ENCODE measurements at regions not wholly inside any gene's neighbourhood (a gene's known extent, or its start where the extent isn't known, plus 50 kb on each side); places are given as distances from the start of the nearest gene placed in this dataset.

GRCh38 chrX:132277953-132278614 lies 58.8 kb upstream of the RAP2C start:
- Histone ChIP-seq H3K9ac (no peak overlapping the region), H3K79me2 (ENCODE audit: low read depth) (no peaks in the 10 kb centered on the region), H3K4me1 (no peaks in the 10 kb centered on the region), H3K27me3 (no peaks in the 10 kb centered on the region), H3K9me3 (ENCODE audit: low read depth) (peaks cover 9% of the 10 kb centered on the region), H2AFZ (replicated peaks) (no peak overlapping the region), H3F3A (ENCODE audit: low read depth) (no peaks in the 10 kb centered on the region), H3K4me2 (no peak overlapping the region), H3K36me3 (no peaks in the 10 kb centered on the region), H3K27ac (no peak overlapping the region), H3K4me3 (no peak overlapping the region), H4K20me1 (ENCODE audit: low read depth) (no peaks in the 10 kb centered on the region)
- Mint-ChIP-seq H3K4me1 (peaks cover 3% of the 10 kb centered on the region), H3K27me3 (ENCODE audit: insufficient read depth, low read depth) (no peaks in the 10 kb centered on the region), H3K4me3 (no peak overlapping the region), H3K27ac (no peak overlapping the region), H3K36me3 (no peaks in the 10 kb centered on the region), H3K9me3 (peaks cover 20% of the 10 kb centered on the region)
- no peak for TF ChIP-seq EZH2 (IDR thresholded peaks at IDR 0.05)
- DNase-seq (ENCODE audit: low spot score) = no peak

DNA sequence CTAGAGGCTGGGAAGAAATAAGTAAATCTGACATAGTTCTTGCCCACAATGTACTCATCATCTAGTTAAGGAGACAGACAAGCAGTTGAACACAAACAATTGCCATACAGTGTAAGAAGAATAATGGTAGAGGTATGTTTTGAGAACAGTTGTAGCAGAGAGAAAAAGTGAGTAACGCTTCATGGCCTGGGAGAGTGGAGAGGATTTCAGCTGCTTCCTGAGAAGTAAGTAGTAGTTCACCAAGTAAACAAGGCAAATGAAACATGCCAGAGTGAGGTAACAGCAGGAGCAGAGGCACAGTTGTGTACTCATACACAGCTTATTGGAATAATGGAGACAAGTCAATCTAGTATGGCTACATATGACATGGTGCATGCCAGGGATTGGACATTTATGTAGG lies 53.6 kb upstream of the RAP2C start:
- peaks cover 5% of the 10 kb centered on the region for H3K9me3 ChIP-seq (ENCODE audit: low read depth)
- H3K4me3 ChIP-seq = no peak overlapping the region
- H3K27ac ChIP-seq = no peak overlapping the region
- H3K79me2 ChIP-seq (ENCODE audit: low read depth) = no peaks in the 10 kb centered on the region
- no peak overlapping the region for H3K9ac ChIP-seq
- no peak overlapping the region for H3K4me2 ChIP-seq
- H3F3A ChIP-seq (ENCODE audit: low read depth) = no peaks in the 10 kb centered on the region
- H3K4me1 ChIP-seq = no peaks in the 10 kb centered on the region
- H4K20me1 ChIP-seq (ENCODE audit: low read depth) = no peaks in the 10 kb centered on the region
- H3K36me3 ChIP-seq = no peaks in the 10 kb centered on the region
- peaks cover 20% of the 10 kb centered on the region for H3K9me3 Mint-ChIP-seq
- H3K27me3 Mint-ChIP-seq (ENCODE audit: insufficient read depth, low read depth) = no peaks in the 10 kb centered on the region
- no peaks in the 10 kb centered on the region for H3K4me1 Mint-ChIP-seq
- H3K27me3 ChIP-seq = no peaks in the 10 kb centered on the region
- TF ChIP-seq EZH2phosphoT487 (IDR thresholded peaks at IDR 0.05) = no peak
- TF ChIP-seq EZH2 (IDR thresholded peaks at IDR 0.05) = no peak
- no peak overlapping the region for H3K4me3 Mint-ChIP-seq
- H3K27ac Mint-ChIP-seq = no peak overlapping the region
- no peaks in the 10 kb centered on the region for H3K36me3 Mint-ChIP-seq
- no peak overlapping the region for H2AFZ ChIP-seq (replicated peaks)
- no peak for DNase-seq (ENCODE audit: low spot score)

- peaks cover 4% of the 10 kb centered on the region for H3K9me3 ChIP-seq (ENCODE audit: low read depth)
- H3K4me1 Mint-ChIP-seq = no peaks in the 10 kb centered on the region
- no peaks in the 10 kb centered on the region for H3K36me3 ChIP-seq
- no peaks in the 10 kb centered on the region for H3K27me3 ChIP-seq
- H3K27ac ChIP-seq = no peak overlapping the region
- TF ChIP-seq CTCF (IDR thresholded peaks at IDR 0.05) (no peak), EZH2phosphoT487 (IDR thresholded peaks at IDR 0.05) (no peak), EZH2 (IDR thresholded peaks at IDR 0.05) (no peak)
- H3K27ac Mint-ChIP-seq = no peak overlapping the region
- no peaks in the 10 kb centered on the region for H3K36me3 Mint-ChIP-seq
- DNase-seq (ENCODE audit: low spot score) = no peak
- H2AFZ ChIP-seq (replicated peaks) = no peak overlapping the region
- no peaks in the 10 kb centered on the region for H3F3A ChIP-seq (ENCODE audit: low read depth)
- no peaks in the 10 kb centered on the region for H3K4me1 ChIP-seq
- H3K27me3 Mint-ChIP-seq (ENCODE audit: insufficient read depth, low read depth) = no peaks in the 10 kb centered on the region
- H4K20me1 ChIP-seq (ENCODE audit: low read depth) = no peaks in the 10 kb centered on the region
- H3K4me3 ChIP-seq = no peak overlapping the region
- no peak overlapping the region for H3K4me2 ChIP-seq
- H3K9ac ChIP-seq = no peak overlapping the region
- H3K4me3 Mint-ChIP-seq = no peak overlapping the region
- no peaks in the 10 kb centered on the region for H3K79me2 ChIP-seq (ENCODE audit: low read depth)
- H3K9me3 Mint-ChIP-seq = peaks cover 12% of the 10 kb centered on the region
Measured at GRCh38 chrX:132271311-132271778, 52.1 kb upstream of the RAP2C start.

DNA sequence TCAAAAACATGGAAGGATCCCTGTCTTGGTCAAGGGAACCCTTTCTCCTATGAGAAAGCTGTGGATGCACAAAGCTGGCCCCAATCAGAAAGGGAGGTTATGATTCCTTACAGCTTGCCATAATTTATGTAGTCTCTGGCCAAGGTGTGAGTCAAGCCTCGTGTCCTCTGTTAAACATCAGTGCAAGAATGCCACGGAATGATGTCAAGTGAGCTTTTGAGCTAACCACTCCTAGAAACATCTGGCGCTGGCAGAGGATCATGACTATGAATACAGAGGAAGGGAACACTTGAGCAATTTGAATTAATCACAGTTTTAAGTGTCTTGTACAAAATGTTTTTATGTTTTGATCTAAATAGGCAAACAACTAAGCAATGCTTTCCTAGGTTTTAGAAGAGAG lies 51.5 kb upstream of the RAP2C start:
- Histone ChIP-seq H3K4me3 (no peak overlapping the region), H3K4me2 (no peak overlapping the region), H3K36me3 (no peaks in the 10 kb centered on the region), H3K4me1 (no peaks in the 10 kb centered on the region), H3K9ac (no peak overlapping the region), H3K79me2 (ENCODE audit: low read depth) (no peaks in the 10 kb centered on the region), H3K27me3 (no peaks in the 10 kb centered on the region), H3K9me3 (ENCODE audit: low read depth) (no peaks in the 10 kb centered on the region), H3F3A (ENCODE audit: low read depth) (no peaks in the 10 kb centered on the region), H2AFZ (replicated peaks) (no peak overlapping the region), H3K27ac (no peak overlapping the region), H4K20me1 (ENCODE audit: low read depth) (no peaks in the 10 kb centered on the region)
- no peaks in the 10 kb centered on the region for H3K27me3 Mint-ChIP-seq (ENCODE audit: insufficient read depth, low read depth)
- H3K36me3 Mint-ChIP-seq = no peaks in the 10 kb centered on the region
- H3K4me3 Mint-ChIP-seq = no peak overlapping the region
- no peak for TF ChIP-seq CTCF (IDR thresholded peaks at IDR 0.05)
- TF ChIP-seq EZH2phosphoT487 (IDR thresholded peaks at IDR 0.05) = no peak
- TF ChIP-seq EZH2 (IDR thresholded peaks at IDR 0.05) = no peak
- no peak overlapping the region for H3K27ac Mint-ChIP-seq
- no peak for DNase-seq (ENCODE audit: low spot score)
- no peaks in the 10 kb centered on the region for H3K4me1 Mint-ChIP-seq
- peaks cover 7% of the 10 kb centered on the region for H3K9me3 Mint-ChIP-seq

All from neural progenitor cell (in vitro differentiated cells).